Esophagus squamous epithelium (tissue), 5 donors: ENCODE measurements at regions not wholly inside any gene's neighbourhood (a gene's known extent, or its start where the extent isn't known, plus 50 kb on each side); places are given as distances from the start of the nearest gene placed in this dataset.

Source experiments
- DNase-seq: peaks from one replicate; lab custom pipeline; 2025; lab: John Stamatoyannopoulos, UW
- H3K27ac ChIP-seq, 4 donors: fragments of 200-600 bp; sonication (generic); one replicate each; pipeline ENCODE4 v1.5.1; 2016 to 2019; ENCODE audit warnings: mild to moderate bottlenecking in 1 of 4
- H3K27me3 ChIP-seq, 4 donors: fragments of 200-600 bp; sonication (generic); 1 replicate in 3 of 4; 2 replicates in 1 of 4; pipeline versions ENCODE4 v1.5.1 to v1.6.0; 2017 to 2021; ENCODE audit warnings: antibody characterized with exemption in 1 of 4
- H3K36me3 ChIP-seq, 3 donors: fragments of 200-600 bp; sonication (generic); one replicate each; pipeline ENCODE4 v1.5.1; 2016 to 2019
- H3K4me1 ChIP-seq, 3 donors: fragments of 200-600 bp; sonication (generic); one replicate each; pipeline ENCODE4 v1.5.1; 2017 to 2019
- H3K4me3 ChIP-seq, 4 donors: fragments of 200-600 bp; sonication (generic); 1 replicate in 3 of 4; 2 replicates in 1 of 4; pipeline ENCODE4 v1.5.1; 2016 to 2019; ENCODE audit warnings: mild to moderate bottlenecking in 2 of 4, moderate library complexity in 1 of 4
- H3K9me3 ChIP-seq, 3 donors: fragments of 200-600 bp; sonication (generic); one replicate each; pipeline ENCODE4 v1.5.1; 2016 to 2019
- CTCF ChIP-seq, 6 experiments: fragments of 450-650 bp in 4 of 6; fragments of 200-600 bp in 2 of 6; sonication (generic) in 2 of 6; IDR thresholded peaks; one replicate each; pipeline ENCODE4 v1.5.1; 2016 to 2019; ENCODE audit warnings: antibody characterized with exemption in 6 of 6, mild to moderate bottlenecking in 4 of 6, moderate library complexity in 4 of 6
- POLR2A ChIP-seq, 4 donors: fragments of 450-650 bp; IDR thresholded peaks; one replicate each; pipeline ENCODE4 v1.6.1; 2017; ENCODE audit warnings: antibody characterized with exemption in 4 of 4, mild to moderate bottlenecking in 4 of 4, moderate library complexity in 3 of 4
- WGBS, 2 donors: methylation state at CpG; one replicate each; pipeline ENCODE4 v1.1.5; 2018; 5-methylcytosine and 5-hydroxymethylcytosine counted together
- intact Hi-C: fragments of 100-400 bp; cut with DNase I; formaldehyde crosslinking; loops from one replicate; pipeline ENCODE4 v1.15.0; 2022
- donor health status: DM: yes; HTN: yes; CAD: no.

DNA sequence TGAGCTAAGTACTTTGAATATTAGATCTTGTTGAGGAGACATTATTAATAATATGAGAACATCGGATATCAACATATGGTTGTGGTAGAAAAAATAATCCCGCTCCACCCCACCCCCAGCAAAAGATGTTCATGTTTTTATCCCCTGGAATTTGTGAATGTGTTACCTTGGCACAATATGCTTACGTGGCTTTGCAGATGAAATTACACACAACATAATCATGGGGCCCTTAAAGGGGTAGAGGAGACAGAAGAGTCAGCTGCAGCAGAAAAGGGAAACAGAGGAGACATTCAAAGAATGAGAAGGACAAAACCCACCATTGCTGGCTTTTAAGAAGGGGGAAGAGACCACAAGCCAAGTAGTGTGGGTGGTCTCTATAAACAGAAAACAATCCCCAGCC lies 104.1 kb downstream of the SEC16B start:
- Histone ChIP-seq H3K9me3 (no peaks in the 10 kb centered on the region), H3K27ac (no peak overlapping the region), H3K27me3 (no peaks in the 10 kb centered on the region), H3K4me3 (no peak overlapping the region), H3K36me3 (no peaks in the 10 kb centered on the region), H3K4me1 (no peaks in the 10 kb centered on the region)
- 75 to 76% methylated on average over 3 of the region's 3 CpGs for WGBS, 2 donors
- TF ChIP-seq CTCF (IDR thresholded peaks at IDR 0.05) (no peak), POLR2A (IDR thresholded peaks at IDR 0.05) (no peak)
- no peak for DNase-seq
- intact Hi-C loops: no loop called here

DNA sequence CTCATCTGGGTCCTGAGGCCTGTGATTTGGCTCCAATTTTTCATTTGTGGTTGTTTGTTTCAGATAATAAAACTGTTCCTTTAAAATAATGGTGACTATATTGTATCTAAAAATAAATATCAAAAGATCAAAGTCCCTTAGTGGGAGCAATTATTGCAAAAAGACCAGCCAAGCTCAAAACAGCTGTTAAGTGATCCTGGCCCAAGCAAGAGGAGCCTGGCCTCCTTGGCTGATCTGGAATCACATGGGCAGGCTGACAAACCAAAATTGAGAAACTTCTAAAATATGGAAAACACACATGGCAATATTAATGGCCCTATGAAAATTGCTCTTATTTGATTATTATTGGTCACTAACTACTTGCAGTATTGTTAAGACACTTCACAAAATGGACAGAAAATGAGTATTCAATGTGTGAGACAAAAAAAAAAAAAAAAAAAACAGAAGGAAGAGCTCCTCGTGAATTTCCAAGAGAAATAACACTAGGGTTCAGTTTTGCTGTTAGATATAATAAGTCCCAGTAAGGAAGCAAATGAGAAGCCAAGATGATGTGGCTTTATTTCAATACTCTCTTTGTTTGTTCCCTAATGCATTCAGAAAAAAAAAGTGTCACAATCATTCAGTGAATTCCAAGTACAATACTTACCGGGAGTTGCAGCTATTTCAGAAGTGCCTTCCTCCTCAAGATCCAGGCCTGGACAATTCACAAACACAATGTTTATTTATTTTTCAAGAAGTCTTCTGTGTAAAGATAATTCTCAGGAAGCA lies 105.1 kb downstream of the SEC16B start:
- 30 to 32% methylated on average over 2 of the region's 2 CpGs for WGBS, 2 donors
- intact Hi-C loops: no loop called here
- H3K27me3 ChIP-seq: no peaks in the 10 kb centered on the region

DNA sequence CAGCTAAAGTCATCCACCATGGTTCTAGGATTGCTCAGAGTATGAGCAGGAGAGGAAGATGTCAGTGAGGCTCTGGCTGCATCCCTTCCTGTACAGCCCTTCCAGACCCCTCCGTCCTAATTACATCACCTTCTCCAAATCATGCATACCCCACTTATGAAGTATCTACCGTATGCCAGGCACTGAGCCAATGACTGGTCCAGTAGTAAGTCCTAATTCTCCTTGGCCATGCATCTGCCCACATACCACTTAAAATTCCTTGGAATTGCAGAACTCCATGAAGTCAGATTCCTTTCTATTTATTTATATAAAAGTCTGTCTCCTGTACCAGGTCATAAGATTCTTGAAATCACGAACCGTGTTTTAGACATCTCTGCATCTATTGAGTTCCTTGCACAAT lies 106.1 kb downstream of the SEC16B start:
- intact Hi-C loops: no loop called here
- no peak overlapping the region for H3K27ac ChIP-seq

More for the DNA sequence above, 105.1 kb downstream of the SEC16B start:
- Histone ChIP-seq H3K4me3 (no peak overlapping the region), H3K4me1 (no peaks in the 10 kb centered on the region), H3K27ac (no peak overlapping the region), H3K36me3 (no peaks in the 10 kb centered on the region), H3K9me3 (no peaks in the 10 kb centered on the region)
- no peak for TF ChIP-seq CTCF (IDR thresholded peaks at IDR 0.05)
- TF ChIP-seq POLR2A (IDR thresholded peaks at IDR 0.05): no peak
- no peak for DNase-seq

GRCh38 chr1:177862916-177863315 lies 106.9 kb downstream of the SEC16B start:
- Histone ChIP-seq H3K27ac (no peak overlapping the region), H3K4me3 (no peak overlapping the region), H3K27me3 (no peaks in the 10 kb centered on the region), H3K9me3 (no peaks in the 10 kb centered on the region), H3K4me1 (no peaks in the 10 kb centered on the region), H3K36me3 (no peaks in the 10 kb centered on the region)
- 24 to 28% methylated on average over 2 of the region's 2 CpGs for WGBS, 2 donors
- intact Hi-C loops: no loop called here
- no peak for DNase-seq
- TF ChIP-seq POLR2A (IDR thresholded peaks at IDR 0.05) (no peak), CTCF (IDR thresholded peaks at IDR 0.05) (no peak)

More for the DNA sequence above, 106.1 kb downstream of the SEC16B start:
- H3K4me1 ChIP-seq: no peaks in the 10 kb centered on the region
- H3K27me3 ChIP-seq: no peaks in the 10 kb centered on the region
- WGBS, 2 donors: 82 to 83% methylated on average over 4 of the region's 4 CpGs
- no peaks in the 10 kb centered on the region for H3K9me3 ChIP-seq
- no peak for DNase-seq
- TF ChIP-seq POLR2A (IDR thresholded peaks at IDR 0.05): no peak
- TF ChIP-seq CTCF (IDR thresholded peaks at IDR 0.05): no peak
- H3K36me3 ChIP-seq: no peaks in the 10 kb centered on the region
- H3K4me3 ChIP-seq: no peak overlapping the region

GRCh38 chr1:177859572-177859971 lies 110.3 kb downstream of the SEC16B start:
- no peaks in the 10 kb centered on the region for H3K9me3 ChIP-seq
- no peak overlapping the region for H3K4me3 ChIP-seq
- 40 to 56% methylated on average over 2 of the region's 2 CpGs for WGBS, 2 donors
- DNase-seq: no peak
- intact Hi-C loops: no loop called here
- no peaks in the 10 kb centered on the region for H3K27me3 ChIP-seq
- TF ChIP-seq POLR2A (IDR thresholded peaks at IDR 0.05): no peak
- no peak for TF ChIP-seq CTCF (IDR thresholded peaks at IDR 0.05)
- no peaks in the 10 kb centered on the region for H3K4me1 ChIP-seq
- H3K36me3 ChIP-seq: no peaks in the 10 kb centered on the region
- no peak overlapping the region for H3K27ac ChIP-seq
